Right ventricle myocardium superior (tissue), 1 donor: ENCODE measurements at regions not wholly inside any gene's neighbourhood (a gene's known extent, or its start where the extent isn't known, plus 50 kb on each side); places are given as distances from the start of the nearest gene placed in this dataset.
"Not testable (repeated sequence)": the region's sequence is repeated elsewhere in the genome, so short reads cannot be mapped to it uniquely, and the experiment has no call there.

ENCODE experiments used
- ATAC-seq: fragments of 200-7000 bp; cut with Tn5 transposase; one replicate; pipeline ENCODE4 v1.9.1; 2020; ENCODE audit warnings: mild to moderate bottlenecking; ENCODE audit not compliant: poor library complexity
- DNase-seq: peaks from one replicate; pipeline ENCODE4 v3.0.0-alpha.2; 2020
- intact Hi-C: fragments of 100-400 bp; cut with DNase I; formaldehyde crosslinking; loops from one replicate; pipeline ENCODE4 v1.11.2; 2022
- donor health status: DM: no; HTN: yes; CAD: no; lungs with severe emphysema.

DNA sequence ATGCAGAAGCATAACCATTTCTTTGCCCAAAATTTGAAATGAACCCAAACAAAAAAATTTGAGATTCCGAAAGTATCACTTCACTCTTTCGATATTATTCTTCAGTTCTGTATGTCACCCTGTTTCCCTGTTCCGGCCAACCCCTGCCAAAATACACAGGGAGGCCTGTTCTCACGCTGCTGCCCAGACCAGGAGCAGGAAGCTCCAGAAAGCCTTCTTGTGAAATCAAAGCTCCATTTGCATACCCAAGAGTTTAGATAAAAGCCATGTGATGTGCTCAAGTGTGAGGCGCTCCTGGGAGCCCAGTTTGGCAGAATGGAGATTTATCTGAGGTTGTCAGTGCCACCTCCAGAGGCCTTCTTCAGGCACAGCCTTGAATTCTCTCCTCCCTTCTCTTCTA, 236.2 kb downstream of the FGFR2 start:
- ATAC-seq (no peak), DNase-seq (no peak)
- intact Hi-C loops: no loop called here

DNA sequence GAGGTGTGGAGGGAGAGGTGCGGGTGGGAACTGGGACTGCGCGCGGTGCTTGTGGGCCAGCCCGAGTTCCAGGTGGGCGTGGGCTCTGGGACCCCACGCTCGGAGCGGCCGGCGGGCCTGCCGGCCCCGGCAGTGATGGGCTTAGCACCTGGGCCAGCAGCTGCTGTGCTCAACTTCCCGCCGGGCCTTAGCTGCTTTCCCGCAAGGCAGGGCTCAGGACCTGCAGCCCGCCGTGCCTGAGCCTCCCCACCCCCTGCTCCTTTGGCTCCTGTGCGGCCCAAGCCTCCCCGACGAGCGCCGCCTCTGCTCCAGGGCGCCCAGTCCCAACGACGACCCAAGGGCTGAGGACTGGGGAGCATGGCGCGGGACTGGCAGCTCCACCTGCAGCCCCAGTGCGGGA, 232.7 kb downstream of the FGFR2 start:
- DNase-seq: no peak
- intact Hi-C loops: no loop called here
- ATAC-seq: no peak

DNA sequence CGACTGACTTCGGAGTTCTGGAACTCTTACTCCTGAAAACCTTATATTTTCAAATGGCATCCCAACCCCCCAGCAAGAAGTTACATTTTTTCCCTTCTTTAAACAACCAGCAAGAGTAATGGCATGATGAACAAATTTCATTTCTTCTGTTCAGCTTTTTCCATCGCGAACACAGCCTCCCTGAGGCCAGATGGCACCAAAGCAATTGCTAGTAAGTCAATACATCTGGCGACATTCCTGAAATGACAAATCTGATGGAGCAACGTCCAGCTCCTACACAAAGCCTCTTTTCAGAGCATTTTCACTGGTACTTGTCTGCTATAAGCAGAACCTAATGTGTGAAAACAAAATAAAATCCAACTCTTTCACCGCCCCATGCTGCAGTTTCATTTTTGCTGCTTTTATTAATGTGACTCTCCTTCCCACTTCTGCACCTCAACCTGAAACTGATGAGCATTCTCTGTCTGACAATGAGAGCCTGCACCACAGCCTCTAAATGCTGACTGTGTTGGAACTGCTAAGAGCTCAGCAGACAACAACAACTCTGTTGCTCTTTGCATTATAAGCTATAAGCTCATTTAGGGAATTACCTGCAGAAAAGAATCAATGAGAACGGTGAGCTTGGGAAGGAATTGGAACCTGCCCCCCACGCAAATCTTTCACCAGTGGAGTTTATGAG, 229.8 kb downstream of the FGFR2 start:
- no peak for DNase-seq
- intact Hi-C loops: no loop called here
- ATAC-seq: no peak

DNA sequence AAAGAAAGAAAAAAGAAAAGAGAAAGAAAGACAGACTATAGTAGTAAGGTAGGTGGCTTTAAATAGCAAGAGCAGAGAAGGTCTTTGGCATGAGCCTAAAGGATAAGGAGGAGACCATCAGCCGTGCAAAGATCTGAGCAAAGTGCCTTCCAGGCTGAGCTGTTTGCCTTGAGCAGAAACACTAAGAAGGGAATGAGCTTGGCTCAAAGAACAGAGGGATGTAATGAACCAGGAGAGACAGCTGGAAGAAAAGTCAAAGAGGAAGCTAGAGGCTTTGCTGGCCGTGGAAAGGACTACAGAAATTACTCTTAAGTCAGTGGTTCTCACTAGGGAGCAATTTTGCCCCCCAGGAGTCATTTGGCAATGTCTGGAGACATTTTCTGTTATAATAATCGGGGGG, 228.6 kb downstream of the FGFR2 start:
- DNase-seq: no peak
- no peak for ATAC-seq
- intact Hi-C loops: no loop called here

DNA sequence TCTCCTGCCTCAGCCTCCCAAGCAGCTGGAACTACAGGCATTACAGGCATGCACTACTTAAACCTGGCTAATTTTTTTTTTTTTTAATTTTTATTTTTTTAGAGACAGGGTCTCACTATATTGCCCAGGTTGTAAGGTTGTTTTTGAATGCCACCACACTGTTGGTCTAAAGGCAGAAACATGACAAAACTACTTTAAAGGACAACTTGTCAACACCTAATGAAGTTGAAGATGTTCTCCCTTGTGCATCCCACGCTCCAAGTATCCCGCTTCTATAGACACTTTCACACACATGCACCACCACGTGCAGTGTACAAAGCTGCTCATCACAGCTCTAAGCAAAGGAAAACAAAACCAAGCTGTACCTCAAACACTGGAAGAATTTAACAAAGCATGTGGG, 226.4 kb downstream of the FGFR2 start:
- DNase-seq (no peak), ATAC-seq (no peak)
- intact Hi-C loops: no loop called here

DNA sequence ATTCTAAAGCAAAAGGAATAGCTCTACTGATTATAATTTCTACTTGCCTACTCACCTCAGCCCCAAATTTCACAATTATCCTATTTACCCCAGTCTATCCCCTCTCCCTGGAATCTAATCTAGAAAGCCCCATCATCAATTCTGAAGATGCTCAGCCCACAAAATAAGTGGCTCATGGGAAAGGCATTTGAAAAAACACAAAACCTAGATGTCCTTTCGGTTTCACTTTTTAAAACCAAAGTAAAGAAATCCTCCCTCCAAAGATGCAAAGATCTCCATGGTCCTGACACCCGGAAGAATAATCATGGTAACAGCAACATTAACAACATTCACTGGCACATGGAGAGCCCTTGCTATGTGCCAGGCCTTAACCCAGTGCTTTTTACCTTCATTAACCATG, 224.8 kb downstream of the FGFR2 start:
- intact Hi-C loops: no loop called here
- DNase-seq (no peak), ATAC-seq (no peak)

DNA sequence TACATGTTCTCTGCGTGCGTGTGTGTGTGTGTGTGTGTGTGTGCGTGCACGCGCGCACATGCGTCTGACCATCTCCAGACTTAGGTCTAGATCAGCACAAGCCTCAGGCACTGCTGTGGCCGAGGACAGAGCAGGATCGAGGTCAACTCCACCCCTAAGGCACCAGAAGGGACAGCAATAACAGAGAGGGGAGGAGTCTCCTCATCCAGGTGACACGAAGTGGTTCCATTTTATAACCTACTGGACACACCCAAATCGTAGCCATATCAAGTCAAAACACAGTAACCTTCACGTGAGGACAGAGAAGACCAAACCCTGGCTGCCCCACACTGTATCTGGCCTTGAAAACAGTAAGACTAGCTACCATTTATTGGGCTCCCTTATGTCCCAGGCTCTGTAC, 224.1 kb downstream of the FGFR2 start:
- ATAC-seq (no peak), DNase-seq (no peak)
- intact Hi-C loops: no loop called here

DNA sequence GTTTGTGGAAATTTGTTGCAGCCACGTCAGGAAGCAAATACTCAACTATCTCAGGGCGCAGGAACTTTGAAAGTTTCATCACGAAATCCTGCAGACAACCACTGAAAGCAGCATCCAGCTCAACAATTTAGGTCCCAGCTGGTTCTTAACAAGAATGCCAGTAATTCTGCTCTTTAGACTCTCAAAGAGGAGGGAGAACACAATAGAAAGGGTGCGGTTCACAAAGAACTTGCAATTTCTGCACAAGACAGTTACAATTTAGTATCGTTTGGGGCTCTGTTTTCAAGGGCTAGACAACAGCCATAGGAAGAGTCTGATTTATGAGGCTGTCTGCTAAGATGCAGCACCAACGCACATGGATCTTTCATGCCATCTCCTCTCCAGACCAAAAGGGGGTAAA, 223.1 kb downstream of the FGFR2 start:
- no peak for DNase-seq
- no peak for ATAC-seq
- intact Hi-C loops: no loop called here

DNA sequence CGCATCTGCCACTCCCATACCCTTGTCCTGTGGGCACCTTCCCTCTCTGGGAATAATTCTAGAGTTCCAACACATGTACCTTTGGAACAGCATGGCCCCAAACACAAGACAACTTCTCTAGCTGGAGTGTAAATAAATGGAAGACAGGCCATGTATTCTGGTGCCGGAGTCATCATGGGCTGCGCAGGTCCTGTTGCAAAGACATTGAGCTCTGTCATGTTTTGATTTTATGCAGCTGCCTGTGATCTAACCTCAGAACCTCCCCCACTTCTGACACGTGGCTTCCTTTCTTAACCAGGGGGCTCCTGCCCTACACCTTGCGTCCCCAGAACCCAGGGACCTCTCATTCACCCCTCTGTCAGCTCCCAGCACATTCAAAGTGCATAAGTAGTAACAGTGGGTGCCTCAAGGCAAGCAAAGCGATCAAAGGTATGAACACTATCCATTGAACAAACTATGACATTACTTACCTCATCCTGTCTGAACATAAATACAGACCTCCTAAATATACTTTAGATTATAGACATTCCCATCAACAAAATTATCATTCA, 219.9 kb downstream of the FGFR2 start:
- ATAC-seq: no peak
- DNase-seq: no peak
- intact Hi-C loops: no loop called here

DNA sequence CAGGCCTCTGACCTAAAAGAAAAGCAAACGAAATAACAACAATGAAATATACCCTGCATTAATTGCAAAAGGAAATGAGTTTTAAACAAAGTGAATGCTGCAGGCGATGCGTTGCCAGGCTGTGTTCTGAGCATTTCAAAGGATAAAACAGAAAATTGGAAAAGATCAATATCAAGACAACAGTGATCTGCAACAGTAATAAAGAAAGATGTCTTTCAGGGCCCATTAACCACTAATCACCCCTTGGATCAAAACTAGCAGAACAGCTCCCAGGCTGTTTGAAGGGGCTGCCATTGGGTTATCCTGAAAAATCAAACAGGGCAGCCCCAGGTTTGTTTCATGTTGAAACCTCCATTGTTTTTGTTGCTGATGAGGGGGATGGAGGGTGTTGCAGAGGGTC, 219.2 kb downstream of the FGFR2 start:
- DNase-seq (no peak), ATAC-seq (no peak)
- intact Hi-C loops: no loop called here

DNA sequence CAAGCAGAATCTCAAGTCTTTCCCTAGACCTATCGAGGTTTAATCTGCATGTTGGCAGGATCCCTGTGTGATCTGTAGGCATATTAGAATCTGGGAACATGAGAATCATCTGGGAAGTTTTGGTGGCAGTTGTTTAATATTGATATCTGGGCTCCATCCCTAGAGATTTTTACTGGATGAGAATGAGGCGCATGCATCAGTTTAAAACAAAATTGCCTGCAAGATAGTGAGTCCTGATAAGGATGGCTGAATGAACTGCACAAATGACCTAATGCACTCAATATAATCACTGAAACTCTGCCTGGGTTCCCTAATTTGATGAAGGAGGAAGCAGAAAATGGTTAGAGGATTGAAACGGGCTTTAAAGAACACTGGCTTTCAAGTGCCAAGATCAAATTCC, 218.0 kb downstream of the FGFR2 start:
- ATAC-seq (no peak), DNase-seq (no peak)
- intact Hi-C loops: no loop called here

DNA sequence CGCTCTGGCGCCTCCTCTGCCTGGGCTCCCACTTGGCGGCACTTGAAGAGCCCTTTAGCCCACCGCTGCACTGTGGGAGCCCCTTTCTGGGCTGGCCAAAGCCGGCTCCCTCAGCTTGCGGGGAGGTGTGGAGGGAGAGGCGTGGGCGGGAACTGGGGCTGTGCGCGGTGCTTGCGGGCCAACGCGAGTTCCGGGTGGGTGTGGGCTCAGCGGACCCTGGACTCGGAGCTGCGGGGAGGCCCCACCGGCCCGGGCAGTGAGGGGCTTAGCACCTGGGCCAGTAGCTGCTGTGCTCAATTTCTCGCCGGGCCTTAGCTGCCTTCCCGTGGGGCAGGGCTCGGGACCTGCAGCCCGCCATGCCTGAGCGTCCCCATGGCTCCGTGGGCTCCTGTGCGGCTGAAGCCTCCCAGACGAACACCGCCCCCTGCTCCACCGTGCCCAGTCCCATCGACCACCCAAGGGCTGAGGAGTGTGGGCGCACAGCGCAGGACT, 216.2 kb downstream of the FGFR2 start:
- DNase-seq, ATAC-seq, intact Hi-C loops: not testable (repeated sequence)

DNA sequence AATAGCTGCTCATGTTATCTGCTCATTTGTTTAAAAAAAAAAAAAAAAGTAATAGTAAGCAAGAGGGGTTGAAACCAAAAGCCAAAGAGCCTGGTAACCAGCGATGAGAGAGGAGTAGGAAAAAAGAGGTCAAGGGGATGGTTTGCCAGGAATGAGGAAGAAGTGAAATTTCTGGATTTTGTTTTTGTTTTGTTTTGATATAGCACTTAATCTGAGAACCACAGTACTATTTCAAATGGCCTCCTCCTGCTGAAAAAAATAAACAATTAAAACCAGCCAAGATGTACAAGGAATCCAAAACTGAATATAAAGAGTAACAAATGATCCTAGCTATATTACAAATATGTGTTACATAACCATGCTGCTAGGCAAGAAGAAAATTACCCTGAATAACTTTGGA, 213.1 kb downstream of the FGFR2 start:
- no peak for ATAC-seq

DNA sequence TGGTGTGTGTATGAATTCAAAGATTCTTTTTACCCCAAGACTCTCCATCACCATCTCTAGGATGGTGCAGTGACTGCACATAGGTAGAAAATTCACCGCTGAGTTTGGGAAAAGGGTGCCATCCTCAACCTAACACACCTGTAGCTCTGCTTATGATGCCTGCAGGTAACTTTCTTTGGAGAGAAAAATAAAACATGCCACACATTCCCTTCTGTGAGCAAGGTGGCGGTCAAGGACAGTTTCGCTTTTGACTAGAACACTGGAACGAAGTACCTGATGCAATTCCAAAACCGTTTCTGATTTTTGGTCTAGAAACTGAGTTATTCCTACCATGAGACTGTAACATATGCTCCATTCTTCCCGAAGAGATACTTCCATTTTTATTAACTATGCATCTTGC, 205.6 kb downstream of the FGFR2 start:
- intact Hi-C loops: no loop called here
- DNase-seq (no peak), ATAC-seq (no peak)

More for the DNA sequence above, 213.1 kb downstream of the FGFR2 start:
- DNase-seq: no peak
- intact Hi-C loops: no loop called here

DNA sequence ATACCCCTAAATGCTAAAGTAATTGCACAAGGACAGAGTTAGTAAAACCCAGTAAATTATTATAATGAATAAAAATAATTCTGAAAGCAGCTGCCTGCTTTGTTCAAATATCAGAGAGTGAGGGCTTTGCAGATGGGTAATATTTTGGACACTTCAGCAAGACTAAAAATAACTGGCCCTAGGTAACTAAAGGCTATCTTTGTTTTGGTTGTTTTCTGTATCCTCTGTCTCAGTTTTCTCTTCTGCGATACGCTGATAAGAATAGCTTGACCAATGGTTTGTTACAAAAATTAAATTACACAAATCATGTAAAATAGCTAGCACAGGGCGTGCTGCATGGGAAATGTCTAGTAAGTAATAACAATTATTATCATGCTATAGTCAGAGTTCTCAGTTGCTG, 204.7 kb downstream of the FGFR2 start:
- peak; percentile 83 for ATAC-seq
- intact Hi-C loops: no loop called here

DNA sequence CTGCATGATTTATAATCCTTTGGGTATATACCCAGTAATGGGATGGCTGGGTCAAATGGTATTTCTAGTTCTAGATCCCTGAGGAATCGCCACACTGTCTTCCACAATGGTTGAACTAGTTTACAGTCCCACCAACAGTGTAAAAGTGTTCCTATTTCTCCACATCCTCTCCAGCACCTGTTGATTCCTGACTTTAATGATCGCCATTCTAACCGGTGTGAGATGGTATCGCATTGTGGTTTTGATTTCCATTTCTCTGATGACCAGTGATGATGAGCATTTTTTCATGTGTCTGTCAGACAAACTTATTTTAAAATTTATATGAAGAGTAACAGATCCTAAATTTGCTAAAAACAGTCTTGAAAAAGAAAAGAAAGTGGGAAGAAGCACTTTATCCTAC, 197.7 kb downstream of the FGFR2 start:
- intact Hi-C loops, DNase-seq, ATAC-seq: not testable (repeated sequence)

More for the DNA sequence above, 204.7 kb downstream of the FGFR2 start:
- DNase-seq: no peak

DNA sequence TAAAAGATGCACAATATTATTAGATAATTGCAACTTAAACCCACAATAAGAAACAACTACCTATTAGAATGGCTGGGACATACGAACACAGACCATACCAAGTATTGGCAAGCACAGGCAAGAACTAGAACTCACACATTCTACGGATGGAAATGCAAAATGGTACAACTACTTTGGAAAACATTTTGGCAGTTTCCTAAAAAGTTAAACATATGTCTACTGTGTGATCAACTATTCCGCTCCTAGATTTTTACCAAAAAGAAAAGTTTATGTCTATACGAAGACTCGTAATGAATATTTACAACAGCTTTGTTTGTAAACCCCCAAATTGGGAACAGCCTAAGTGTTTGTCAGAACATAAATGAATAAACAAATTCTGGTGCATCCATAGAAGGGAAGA, 194.7 kb downstream of the FGFR2 start:
- intact Hi-C loops: no loop called here
- DNase-seq (no peak), ATAC-seq (no peak)

DNA sequence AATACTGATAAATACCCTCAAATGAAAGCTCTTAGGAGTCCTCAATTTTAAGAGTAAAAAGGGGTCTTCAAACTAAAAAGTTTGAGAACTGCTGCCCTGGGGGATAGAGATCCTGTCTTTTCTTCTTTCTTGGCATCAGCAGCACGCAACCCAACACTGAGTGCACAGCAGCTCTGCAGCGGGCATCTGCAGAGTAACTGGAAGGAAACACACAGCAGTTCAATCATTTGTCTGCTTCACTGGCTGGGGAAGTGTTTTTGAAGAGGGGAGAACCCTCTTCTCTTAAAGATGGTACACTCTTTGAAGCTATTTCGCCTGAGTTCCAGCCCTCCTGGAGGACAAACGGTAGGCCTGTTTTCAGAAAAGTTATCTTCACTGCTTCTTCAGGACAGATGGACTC, 193.6 kb downstream of the FGFR2 start:
- intact Hi-C loops: no loop called here
- ATAC-seq (no peak), DNase-seq (no peak)

DNA sequence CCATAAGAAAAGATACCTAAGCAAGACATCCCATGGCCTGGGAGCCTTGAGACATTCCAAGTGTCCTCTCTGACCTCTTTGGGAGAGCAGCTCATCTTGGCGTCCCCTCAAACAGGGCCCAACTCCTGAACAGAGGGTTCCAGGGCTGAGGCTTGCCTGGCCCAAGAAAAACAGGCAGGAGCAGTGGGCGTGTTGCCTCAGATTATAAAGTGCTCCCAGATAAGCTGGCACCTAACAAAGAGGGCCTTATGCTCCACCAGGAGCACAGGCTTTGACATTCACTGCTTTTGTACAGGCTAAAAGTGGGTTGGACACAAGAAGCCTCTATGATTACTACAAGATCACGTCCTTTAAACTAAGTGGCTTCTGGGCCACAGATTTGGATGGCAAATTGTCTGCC, 193.1 kb downstream of the FGFR2 start:
- peak; percentile 66 for ATAC-seq
- no peak for DNase-seq
- intact Hi-C loops: no loop called here

DNA sequence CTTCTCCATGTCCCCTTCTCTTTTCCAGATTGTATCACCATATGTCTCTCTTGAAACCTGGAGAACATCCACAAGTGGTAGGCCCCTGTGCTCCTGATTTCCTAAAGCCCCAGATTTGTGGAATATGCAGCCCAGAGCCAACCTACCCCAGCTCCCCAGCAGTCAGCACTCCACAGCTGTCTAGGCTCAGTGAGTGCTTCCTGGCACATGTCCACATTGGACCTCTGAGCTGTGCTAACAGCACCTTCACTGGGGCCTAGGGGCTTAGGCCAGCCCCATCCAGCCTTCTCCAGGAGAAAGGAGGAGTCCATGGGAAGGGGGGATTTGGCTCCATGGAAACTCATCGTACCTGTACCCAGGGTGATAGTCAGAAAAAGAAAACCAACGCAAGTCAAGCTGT, 192.7 kb downstream of the FGFR2 start:
- DNase-seq: no peak
- peak; percentile 29 for ATAC-seq
- intact Hi-C loops: no loop called here

DNA sequence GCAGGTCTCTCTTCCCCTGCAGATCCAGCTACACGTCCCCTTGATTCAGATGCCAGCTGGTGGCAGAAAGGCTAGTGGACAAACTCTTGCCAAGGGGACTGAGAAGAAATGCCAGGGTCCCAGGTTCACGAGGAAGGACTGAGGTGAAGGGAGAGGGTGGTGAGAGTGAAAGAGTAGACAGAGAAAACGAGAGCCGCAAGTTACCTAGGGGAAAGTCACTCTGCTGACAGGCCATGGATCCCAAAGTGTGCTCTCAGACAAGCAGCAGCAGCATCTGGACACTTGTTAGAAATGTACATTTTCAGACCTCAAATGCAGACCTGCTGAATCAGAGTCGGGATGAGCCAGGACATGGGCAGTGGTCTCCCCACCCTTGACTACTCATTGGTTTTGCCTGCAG, 192.3 kb downstream of the FGFR2 start:
- no peak for ATAC-seq
- DNase-seq: no peak
- intact Hi-C loops: no loop called here
